Calu3 (cell line): ENCODE measurements at regions not wholly inside any gene's neighbourhood (a gene's known extent, or its start where the extent isn't known, plus 50 kb on each side); places are given as distances from the start of the nearest gene placed in this dataset.

Experiments
- BruUV-seq: library from RNA; stranded (reverse); fragments of 400-500 nt; replicated peaks from 2 replicates; lab custom pipeline; 2021; lab: Mats Ljungman, UMichigan
- CTCF ChIA-PET: fragments of 300-600 bp; sonication (Branson Sonifier 250); formaldehyde crosslinking; loops from one replicate; lab custom pipeline; 2022; ENCODE audit warnings: antibody characterized with exemption; lab: Charles Lee
- DNase-seq: peaks from one replicate; pipeline ENCODE4 v3.0.0; 2022
- H3K27ac Mint-ChIP-seq: one replicate; pipeline ENCODE4 v1.8.0; 2022; ENCODE audit warnings: mixed read lengths; ENCODE audit not compliant: unreplicated experiment
- H3K27me3 Mint-ChIP-seq: one replicate; pipeline ENCODE4 v1.8.0; 2022; ENCODE audit warnings: mixed read lengths; ENCODE audit not compliant: unreplicated experiment
- H3K36me3 Mint-ChIP-seq: one replicate; pipeline ENCODE4 v1.8.0; 2022; ENCODE audit warnings: mild to moderate bottlenecking, moderate library complexity, mixed read lengths; ENCODE audit not compliant: insufficient read depth, unreplicated experiment
- H3K4me1 Mint-ChIP-seq: one replicate; pipeline ENCODE4 v1.8.0; 2022; ENCODE audit warnings: mild to moderate bottlenecking, low read depth, mixed read lengths; ENCODE audit not compliant: unreplicated experiment
- H3K4me3 Mint-ChIP-seq: one replicate; pipeline ENCODE4 v1.8.0; 2022; ENCODE audit warnings: mild to moderate bottlenecking, low read depth, moderate library complexity, mixed read lengths; ENCODE audit not compliant: unreplicated experiment
- H3K9me3 Mint-ChIP-seq: one replicate; pipeline ENCODE4 v1.8.0; 2022; ENCODE audit warnings: low read depth, mixed read lengths; ENCODE audit not compliant: unreplicated experiment
- intact Hi-C: fragments of 100-400 bp; cut with micrococcal nuclease; formaldehyde crosslinking; loops from one replicate; pipeline ENCODE4 v1.10.0; 2022; ENCODE audit not compliant: unreplicated experiment
- TF ChIP-seq, protein P1 (sequence below): fragments of 200-600 bp; IDR thresholded peaks from one replicate; pipeline ENCODE4 v1.8.0; 2022; ENCODE audit warnings: antibody characterized with exemption; ENCODE audit not compliant: unreplicated experiment

DNA sequence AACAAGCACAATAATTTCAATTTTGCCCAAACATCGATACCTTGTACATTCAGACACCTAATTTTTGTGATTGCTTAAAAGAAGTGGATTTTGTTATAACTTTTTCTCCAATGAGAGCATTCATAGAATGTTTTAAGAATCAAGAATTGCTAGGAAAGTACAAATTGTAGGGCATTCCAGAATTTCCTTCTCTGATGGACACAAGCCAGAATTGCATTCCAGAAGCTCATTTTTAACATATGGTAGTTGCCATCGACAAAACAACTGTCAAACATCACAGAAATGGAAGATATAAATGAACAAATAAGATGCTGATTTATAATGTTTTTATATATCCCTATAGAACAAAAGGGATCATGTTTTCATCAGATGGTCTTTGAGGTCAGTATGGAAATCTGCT, 258.4 kb upstream of the NPVF start:
- TF ChIP-seq, protein P1, sequence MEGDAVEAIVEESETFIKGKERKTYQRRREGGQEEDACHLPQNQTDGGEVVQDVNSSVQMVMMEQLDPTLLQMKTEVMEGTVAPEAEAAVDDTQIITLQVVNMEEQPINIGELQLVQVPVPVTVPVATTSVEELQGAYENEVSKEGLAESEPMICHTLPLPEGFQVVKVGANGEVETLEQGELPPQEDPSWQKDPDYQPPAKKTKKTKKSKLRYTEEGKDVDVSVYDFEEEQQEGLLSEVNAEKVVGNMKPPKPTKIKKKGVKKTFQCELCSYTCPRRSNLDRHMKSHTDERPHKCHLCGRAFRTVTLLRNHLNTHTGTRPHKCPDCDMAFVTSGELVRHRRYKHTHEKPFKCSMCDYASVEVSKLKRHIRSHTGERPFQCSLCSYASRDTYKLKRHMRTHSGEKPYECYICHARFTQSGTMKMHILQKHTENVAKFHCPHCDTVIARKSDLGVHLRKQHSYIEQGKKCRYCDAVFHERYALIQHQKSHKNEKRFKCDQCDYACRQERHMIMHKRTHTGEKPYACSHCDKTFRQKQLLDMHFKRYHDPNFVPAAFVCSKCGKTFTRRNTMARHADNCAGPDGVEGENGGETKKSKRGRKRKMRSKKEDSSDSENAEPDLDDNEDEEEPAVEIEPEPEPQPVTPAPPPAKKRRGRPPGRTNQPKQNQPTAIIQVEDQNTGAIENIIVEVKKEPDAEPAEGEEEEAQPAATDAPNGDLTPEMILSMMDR: no peak
- Mint-ChIP-seq H3K36me3 (no peaks in the 10 kb centered on the region), H3K4me3 (no peak overlapping the region), H3K4me1 (no peaks in the 10 kb centered on the region), H3K27ac (no peak overlapping the region), H3K27me3 (peaks cover 66% of the 10 kb centered on the region), H3K9me3 (no peaks in the 10 kb centered on the region)
- DNase-seq: no peak
- BruUV-seq: no TSS peak
- CTCF ChIA-PET: no interaction called here
- intact Hi-C loops: no loop called here

DNA sequence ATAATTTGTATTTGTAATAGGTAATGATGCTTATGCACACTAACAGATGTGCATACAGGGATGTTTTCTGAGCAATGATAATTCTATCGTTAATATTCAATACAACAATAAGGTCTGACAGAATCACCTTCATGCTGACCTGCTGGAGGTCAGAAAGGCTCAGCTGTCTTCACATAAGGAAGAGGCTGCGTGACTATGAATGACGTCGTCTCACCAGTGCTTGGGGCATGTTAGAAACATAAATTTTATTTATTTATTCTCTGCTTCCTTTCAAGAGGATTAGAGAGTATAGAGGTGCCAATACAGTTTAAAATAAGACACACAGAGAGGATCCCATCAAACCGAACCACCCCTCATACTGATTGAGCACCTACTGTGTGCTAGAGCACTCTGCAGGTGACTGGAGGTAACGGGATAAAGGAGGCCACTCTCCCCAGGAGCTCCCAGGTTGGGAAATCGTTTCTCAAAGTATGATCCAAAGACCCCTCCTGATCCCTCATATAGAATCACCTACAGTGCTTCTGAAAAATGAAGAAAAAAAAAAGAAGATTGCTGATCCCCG, 265.6 kb upstream of the NPVF start:
- Mint-ChIP-seq H3K27ac (no peak overlapping the region), H3K36me3 (no peaks in the 10 kb centered on the region), H3K4me3 (no peak overlapping the region), H3K27me3 (peaks cover 35% of the 10 kb centered on the region), H3K9me3 (no peaks in the 10 kb centered on the region), H3K4me1 (no peaks in the 10 kb centered on the region)
- BruUV-seq: no TSS peak
- no peak for DNase-seq
- CTCF ChIA-PET: no interaction called here
- TF ChIP-seq, protein P1: no peak
- intact Hi-C loops: loop anchor here (2.0 kb wide), 1 partner anchor 21 kb away; no protein-coding TSS in a partner anchor

DNA sequence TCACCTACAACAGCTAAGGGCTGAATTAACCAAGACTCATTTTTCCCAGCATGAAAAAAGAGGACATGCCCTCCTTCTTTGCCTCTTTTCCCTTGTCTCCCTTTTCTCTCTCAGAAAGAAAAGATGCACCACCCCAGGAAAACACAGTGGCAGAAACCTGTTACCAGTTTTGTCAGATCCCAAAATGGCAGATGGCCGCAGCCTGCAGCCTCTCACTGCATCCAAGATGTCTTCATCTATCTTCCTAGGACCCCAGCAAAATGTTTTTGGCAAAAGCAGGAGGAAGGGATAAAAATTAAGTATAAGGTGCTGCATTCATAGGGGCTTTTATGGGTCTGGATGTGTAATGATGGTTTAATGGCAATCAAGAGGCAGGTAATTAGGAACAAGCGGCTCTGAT, 266.6 kb upstream of the NPVF start:
- H3K4me3 Mint-ChIP-seq: no peak overlapping the region
- peaks cover 24% of the 10 kb centered on the region for H3K27me3 Mint-ChIP-seq
- intact Hi-C loops: loop anchor here (2.0 kb wide), 1 partner anchor 20 kb away; no protein-coding TSS in a partner anchor
- H3K4me1 Mint-ChIP-seq: no peaks in the 10 kb centered on the region
- H3K9me3 Mint-ChIP-seq: no peaks in the 10 kb centered on the region
- no TSS peak for BruUV-seq
- H3K27ac Mint-ChIP-seq: no peak overlapping the region
- TF ChIP-seq, protein P1: no peak
- H3K36me3 Mint-ChIP-seq: no peaks in the 10 kb centered on the region
- DNase-seq: no peak
- CTCF ChIA-PET: no interaction called here

DNA sequence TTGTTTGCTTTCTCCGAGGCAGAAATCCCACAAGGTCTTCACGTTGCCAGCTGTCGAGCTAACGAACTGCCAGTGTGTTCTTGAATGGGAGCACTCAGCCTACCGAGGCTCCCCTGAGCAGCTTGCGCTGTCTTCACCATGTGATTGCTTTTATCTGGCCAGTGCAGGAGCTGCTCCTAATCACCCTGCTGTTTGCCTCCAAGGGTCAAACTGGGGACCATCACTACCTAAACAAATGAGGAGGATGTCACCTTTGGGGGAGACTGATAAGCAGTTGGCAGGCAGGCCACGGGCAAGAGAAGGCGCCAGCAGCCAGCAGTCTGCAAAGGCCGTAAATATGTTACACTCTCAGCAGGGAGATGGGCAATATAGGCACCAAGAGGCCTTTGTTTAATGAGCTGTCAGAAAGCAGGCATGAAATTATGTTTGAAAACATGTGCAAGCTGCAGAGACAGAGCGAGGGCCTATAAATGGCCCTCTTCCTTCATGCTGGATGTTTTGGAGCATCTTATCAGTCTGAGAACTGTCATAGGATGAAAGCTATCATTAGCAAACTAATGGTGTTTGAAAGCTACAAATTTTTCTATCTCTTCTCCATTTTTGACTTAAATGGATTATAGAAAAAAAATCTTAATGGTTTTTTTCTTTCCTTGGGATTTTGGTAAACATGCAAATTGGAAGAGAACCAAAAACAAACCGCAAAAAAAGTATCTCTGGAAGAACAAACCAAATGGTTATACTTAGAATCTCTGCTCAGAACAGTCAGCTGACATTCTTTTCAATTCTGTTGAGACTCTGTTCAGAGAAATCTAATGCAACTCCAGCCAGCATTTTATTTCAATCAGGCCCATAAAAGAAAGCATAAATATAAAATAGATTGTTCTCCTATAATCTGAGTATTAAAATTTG, 267.3 kb upstream of the NPVF start:
- Mint-ChIP-seq H3K27me3 (peaks cover 17% of the 10 kb centered on the region), H3K4me1 (no peaks in the 10 kb centered on the region), H3K4me3 (no peak overlapping the region), H3K27ac (no peak overlapping the region), H3K9me3 (no peaks in the 10 kb centered on the region), H3K36me3 (no peaks in the 10 kb centered on the region)
- TF ChIP-seq, protein P1: no peak
- no peak for DNase-seq
- no TSS peak for BruUV-seq
- CTCF ChIA-PET: interaction anchor here (1.2 kb wide), 1 partner anchor 9 kb away, joined by 3 read pairs; no protein-coding TSS in a partner anchor
- intact Hi-C loops: loop anchor here (2.0 kb wide), 1 partner anchor 19 kb away; no protein-coding TSS in a partner anchor
